ENCODE measurements at regions not wholly inside any gene's neighbourhood (a gene's known extent, or its start where the extent isn't known, plus 50 kb on each side); places are given as distances from the start of the nearest gene placed in this dataset.

DNA sequence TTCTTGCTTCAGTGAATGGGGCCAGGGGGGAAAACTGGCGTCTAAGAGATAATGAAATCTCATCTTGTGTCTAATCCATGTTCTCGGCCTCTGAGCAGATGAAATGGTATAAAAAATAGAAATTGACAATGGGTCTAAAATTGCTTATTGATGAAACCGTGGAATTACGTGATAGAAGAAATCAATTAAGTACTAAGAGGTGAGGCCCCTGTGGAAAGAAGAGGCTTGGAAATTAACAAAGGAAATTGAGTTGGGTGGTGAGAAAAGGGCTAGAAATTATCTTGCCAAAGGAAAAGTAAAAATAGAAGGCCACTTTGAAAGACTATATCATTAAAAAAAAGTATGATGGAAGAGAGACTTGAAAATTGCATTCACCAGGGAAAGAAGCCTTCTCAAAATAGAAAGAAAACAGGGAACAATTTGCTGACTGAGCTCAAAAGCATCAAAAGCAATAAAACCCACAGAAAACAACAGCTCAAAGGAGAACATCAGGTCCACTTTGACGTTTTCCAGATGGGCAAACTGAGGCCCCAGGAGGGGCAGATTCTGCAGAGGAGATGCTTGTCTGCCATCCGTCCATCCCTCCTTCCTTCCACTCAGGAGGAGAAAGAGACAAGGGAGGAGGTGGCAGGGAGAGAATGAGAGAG is 226.1 kb upstream of the RTL1 start:
- TF ChIP-seq, protein P1, sequence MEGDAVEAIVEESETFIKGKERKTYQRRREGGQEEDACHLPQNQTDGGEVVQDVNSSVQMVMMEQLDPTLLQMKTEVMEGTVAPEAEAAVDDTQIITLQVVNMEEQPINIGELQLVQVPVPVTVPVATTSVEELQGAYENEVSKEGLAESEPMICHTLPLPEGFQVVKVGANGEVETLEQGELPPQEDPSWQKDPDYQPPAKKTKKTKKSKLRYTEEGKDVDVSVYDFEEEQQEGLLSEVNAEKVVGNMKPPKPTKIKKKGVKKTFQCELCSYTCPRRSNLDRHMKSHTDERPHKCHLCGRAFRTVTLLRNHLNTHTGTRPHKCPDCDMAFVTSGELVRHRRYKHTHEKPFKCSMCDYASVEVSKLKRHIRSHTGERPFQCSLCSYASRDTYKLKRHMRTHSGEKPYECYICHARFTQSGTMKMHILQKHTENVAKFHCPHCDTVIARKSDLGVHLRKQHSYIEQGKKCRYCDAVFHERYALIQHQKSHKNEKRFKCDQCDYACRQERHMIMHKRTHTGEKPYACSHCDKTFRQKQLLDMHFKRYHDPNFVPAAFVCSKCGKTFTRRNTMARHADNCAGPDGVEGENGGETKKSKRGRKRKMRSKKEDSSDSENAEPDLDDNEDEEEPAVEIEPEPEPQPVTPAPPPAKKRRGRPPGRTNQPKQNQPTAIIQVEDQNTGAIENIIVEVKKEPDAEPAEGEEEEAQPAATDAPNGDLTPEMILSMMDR (conservative IDR thresholded peaks at IDR 0.05; ENCODE audit: low read depth, low read length) = no peak
- TF ChIP-seq SMC3 (IDR thresholded peaks at IDR 0.05; ENCODE audit: low read depth, low read length) = no peak
- no peak for TF ChIP-seq POLR2A (IDR thresholded peaks at IDR 0.05; ENCODE audit: low read depth, low read length)
- peak; percentile 79 for TF ChIP-seq MAFK (IDR thresholded peaks at IDR 0.05; ENCODE audit: low read depth, low read length)
- TF ChIP-seq CEBPB (IDR thresholded peaks at IDR 0.05; ENCODE audit: low read depth, low read length) = no peak
- TF ChIP-seq BHLHE40 (IDR thresholded peaks at IDR 0.05; ENCODE audit: low read depth, low read length) = no peak
